GM12878 (cell line): ENCODE measurements at regions not wholly inside any gene's neighbourhood (a gene's known extent, or its start where the extent isn't known, plus 50 kb on each side); places are given as distances from the start of the nearest gene placed in this dataset.

Source experiments
- ATAC-seq: fragments of 200-7000 bp; cut with Tn5 transposase; 3 replicates; pipeline ENCODE4 v1.9.1; 2020; ENCODE audit warnings: mild to moderate bottlenecking, moderate library complexity
- BruUV-seq: library from RNA; stranded (reverse); fragments of 400-500 nt; replicated peaks from 2 replicates; lab custom pipeline; 2021; lab: Mats Ljungman, UMichigan
- CTCF ChIA-PET: fragments of 300-600 bp; sonication (Branson Sonifier 250); formaldehyde crosslinking; extraction: SDS; loops from one replicate; lab custom pipeline; 2021; ENCODE audit warnings: inconsistent platforms; lab: Yijun Ruan, JAX
- POLR2A ChIA-PET: fragments of 350-600 bp; formaldehyde crosslinking; extraction: SDS; loops from one replicate; lab custom pipeline; 2021; ENCODE audit warnings: inconsistent platforms; lab: Charles Lee
- RAD21 ChIA-PET: fragments of 300-600 bp; sonication (Branson Sonifier 250); formaldehyde crosslinking; loops from one replicate; lab custom pipeline; 2023; ENCODE audit warnings: antibody characterized with exemption; ENCODE audit not compliant: unreplicated experiment; lab: Charles Lee
- SMC1A ChIA-PET: fragments of 300-600 bp; sonication (Branson Sonifier 250); formaldehyde crosslinking; loops from one replicate; lab custom pipeline; 2023; ENCODE audit not compliant: unreplicated experiment, uncharacterized antibody; lab: Charles Lee
- DNase-seq: peaks from one replicate; pipeline ENCODE4 v3.0.0-alpha.2; 2011; ENCODE audit warnings: low read depth, low spot score
- FAIRE-seq: peaks from 3 replicates; lab custom pipeline; 2011; peaks lifted over from hg19 to GRCh38; lab: Jason Lieb, UNC
- H2AFZ ChIP-seq: 2 replicates; pipeline ENCODE4 v1.6.0; 2011; ENCODE audit warnings: low read depth, low read length, control low read depth; ENCODE audit not compliant: control insufficient read depth
- H3K27ac ChIP-seq: 2 replicates; pipeline ENCODE4 v1.5.1; 2011; ENCODE audit warnings: control low read depth; ENCODE audit not compliant: control insufficient read depth, insufficient read depth
- H3K27me3 ChIP-seq, 2 experiments: replicated peaks in 1 of 2; 2 replicates each; pipeline versions ENCODE4 v1.6.0 to v1.6.1; 2011; ENCODE audit warnings: low read length in 1 of 2; ENCODE audit not compliant: control insufficient read depth in 2 of 2, insufficient read depth in 2 of 2
- H3K36me3 ChIP-seq, 2 experiments: 2 replicates each; pipeline ENCODE4 v1.5.1; 2011; ENCODE audit warnings: low read length in 1 of 2; ENCODE audit not compliant: control insufficient read depth in 2 of 2, insufficient read depth in 2 of 2
- H3K4me1 ChIP-seq: 2 replicates; pipeline ENCODE4 v1.6.1; 2011; ENCODE audit warnings: mild to moderate bottlenecking, low read length, moderate library complexity, mixed read lengths; ENCODE audit not compliant: control insufficient read depth, insufficient read depth
- H3K4me2 ChIP-seq: 2 replicates; pipeline ENCODE4 v1.6.0; 2011; ENCODE audit warnings: control low read depth; ENCODE audit not compliant: control insufficient read depth, insufficient read depth
- H3K4me3 ChIP-seq: fragments of 200-600 bp; sonication (generic); 2 replicates; pipeline ENCODE4 v1.5.1; 2016
- H3K79me2 ChIP-seq: 2 replicates; pipeline ENCODE4 v1.6.0; 2011; ENCODE audit warnings: low read length; ENCODE audit not compliant: control insufficient read depth, insufficient read depth
- H3K9ac ChIP-seq: 2 replicates; pipeline ENCODE4 v1.8.0; 2011; ENCODE audit warnings: low read length, control low read depth, mixed read lengths; ENCODE audit not compliant: control insufficient read depth, insufficient read depth
- H3K9me3 ChIP-seq: replicated peaks from 3 replicates; pipeline ENCODE4 v1.5.1; 2011; ENCODE audit warnings: mild to moderate bottlenecking, low read length; ENCODE audit not compliant: control insufficient read depth, insufficient read depth
- H4K20me1 ChIP-seq: 2 replicates; pipeline ENCODE4 v1.6.0; 2011; ENCODE audit not compliant: control insufficient read depth, insufficient read depth
- BACH1 ChIP-seq: fragments of 450-650 bp; IDR thresholded peaks from 2 replicates; pipeline ENCODE4 v1.6.1; 2017; ENCODE audit warnings: mild to moderate bottlenecking, borderline replicate concordance
- BRCA1 ChIP-seq: IDR thresholded peaks from 2 replicates; pipeline ENCODE4 v1.6.1; 2011; ENCODE audit warnings: low read depth, low read length, improper control_type of control experiment
- DPF2 ChIP-seq: fragments of 450-650 bp; IDR thresholded peaks from 2 replicates; pipeline ENCODE4 v1.6.1; 2017; ENCODE audit warnings: mild to moderate bottlenecking
- EP300 ChIP-seq, 2 experiments: fragments of 150-350 bp in 1 of 2; IDR thresholded peaks; 2 replicates each; pipeline ENCODE4 v1.6.1; 2011 to 2012; ENCODE audit warnings: low read depth in 2 of 2, low read length in 2 of 2, borderline replicate concordance in 1 of 2, improper control_type of control experiment in 1 of 2, inconsistent platforms in 1 of 2; ENCODE audit not compliant: control insufficient read depth in 1 of 2
- FOXM1 ChIP-seq: IDR thresholded peaks from 2 replicates; pipeline ENCODE4 v1.6.1; 2012; ENCODE audit warnings: low read depth, mild to moderate bottlenecking, inconsistent platforms, low read length, moderate library complexity
- HDAC2 ChIP-seq: fragments of 200-600 bp; sonication (generic); IDR thresholded peaks from 2 replicates; pipeline ENCODE4 v1.6.1; 2017
- IRF4 ChIP-seq: IDR thresholded peaks from 2 replicates; pipeline ENCODE4 v1.6.1; 2011; ENCODE audit warnings: low read depth, low read length
- MEF2B ChIP-seq: fragments of 450-650 bp; IDR thresholded peaks from 2 replicates; pipeline ENCODE4 v1.6.1; 2018; ENCODE audit warnings: mild to moderate bottlenecking, moderate library complexity; ENCODE audit not compliant: partially characterized antibody, poor library complexity, severe bottlenecking
- NFIC ChIP-seq: IDR thresholded peaks from 2 replicates; pipeline ENCODE4 v1.6.1; 2012; ENCODE audit warnings: low read depth, mild to moderate bottlenecking, inconsistent platforms, low read length, moderate library complexity
- NR2C1 ChIP-seq: fragments of 450-650 bp; IDR thresholded peaks from 2 replicates; pipeline ENCODE4 v1.6.1; 2017; ENCODE audit warnings: antibody characterized with exemption, mild to moderate bottlenecking, moderate library complexity
- NR2C2 ChIP-seq: IDR thresholded peaks from 2 replicates; pipeline ENCODE4 v1.6.1; 2011; ENCODE audit warnings: borderline replicate concordance, low read depth; ENCODE audit not compliant: control insufficient read depth, insufficient read length
- SMAD5 ChIP-seq: IDR thresholded peaks from 2 replicates; pipeline ENCODE4 v1.6.1; 2016; ENCODE audit warnings: antibody characterized with exemption, low read depth
- SP1 ChIP-seq: IDR thresholded peaks from one replicate; pipeline ENCODE4 v1.6.1; 2011; ENCODE audit warnings: low read depth, low read length
- SREBF2 ChIP-seq: IDR thresholded peaks from 2 replicates; pipeline ENCODE4 v1.6.1; 2012; ENCODE audit warnings: mild to moderate bottlenecking, low read length
- TBL1XR1 ChIP-seq: IDR thresholded peaks from 2 replicates; pipeline ENCODE4 v1.6.1; 2012; ENCODE audit warnings: low read depth, low read length, improper control_type of control experiment
- TCF3 ChIP-seq: IDR thresholded peaks from 2 replicates; pipeline ENCODE4 v1.6.1; 2012; ENCODE audit warnings: low read depth, mild to moderate bottlenecking, low read length, borderline replicate concordance; ENCODE audit not compliant: insufficient read depth
- USF1 ChIP-seq: IDR thresholded peaks from 2 replicates; pipeline ENCODE4 v1.6.1; 2011; ENCODE audit warnings: borderline replicate concordance, low read depth, mild to moderate bottlenecking, moderate library complexity, mixed read lengths, low read length; ENCODE audit not compliant: insufficient read depth; ENCODE audit errors: extremely low read length
- ZBTB40 ChIP-seq: fragments of 450-650 bp; IDR thresholded peaks from 2 replicates; pipeline ENCODE4 v1.6.1; 2016; ENCODE audit warnings: mild to moderate bottlenecking, moderate library complexity, borderline replicate concordance
- ZSCAN29 ChIP-seq: fragments of 450-650 bp; IDR thresholded peaks from 2 replicates; pipeline ENCODE4 v1.6.1; 2017; ENCODE audit warnings: mild to moderate bottlenecking, moderate library complexity
- WGBS: methylation state at CpG from one replicate; pipeline ENCODE4 v1.1.6; 2016; ENCODE audit warnings: low lambda C conversion rate; ENCODE audit not compliant: insufficient replicate concordance, insufficient coverage; ENCODE audit errors: missing lambda C conversion rate; 5-methylcytosine and 5-hydroxymethylcytosine counted together
- in situ Hi-C: fragments of 300-500 bp; cut with MboI; formaldehyde crosslinking; loops from 9 replicates; pipeline ENCODE4 v1.14.3; 2018; ENCODE audit warnings: mixed read lengths
- intact Hi-C: fragments of 100-400 bp; cut with micrococcal nuclease; formaldehyde crosslinking; loops from one replicate; pipeline ENCODE4 v1.14.2; 2022; ENCODE audit not compliant: unreplicated experiment
- TF ChIP-seq, protein P1 (sequence below): fragments of 450-650 bp; IDR thresholded peaks from 2 replicates; pipeline ENCODE4 v1.6.1; 2016; ENCODE audit warnings: mild to moderate bottlenecking

DNA sequence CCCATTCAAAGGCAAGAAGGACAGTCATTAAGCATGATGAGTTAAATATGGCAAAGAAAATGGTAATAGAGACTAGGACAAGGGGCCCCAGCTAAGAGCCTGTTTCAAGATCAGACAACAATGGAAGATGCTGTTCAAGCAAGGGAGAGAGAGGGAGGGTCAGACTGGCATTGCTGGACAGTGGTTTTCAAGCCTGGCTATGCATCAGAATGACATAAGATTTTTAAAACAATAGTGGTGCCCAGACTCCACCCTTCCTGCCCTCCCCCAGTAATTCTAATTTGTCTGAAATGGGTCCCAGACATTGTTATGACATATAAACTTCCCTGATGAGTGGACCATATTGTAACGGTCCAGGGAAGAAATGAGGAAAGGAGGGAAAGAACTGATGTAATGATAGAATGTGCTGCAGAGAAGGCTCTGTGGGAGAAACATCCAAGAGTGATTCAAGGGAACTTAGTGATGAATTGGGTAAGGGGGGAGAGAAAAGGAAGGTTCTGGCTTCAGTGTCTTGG lies 112.9 kb upstream of the TRIB2 start (continued):
- TF ChIP-seq HDAC2 (no peak), FOXM1 (no peak), NR2C2 (no peak), ZBTB40 (no peak), BRCA1 (no peak), NR2C1 (no peak), MEF2B (no peak)

GRCh38 chr2:12604341-12604740 lies 112.4 kb upstream of the TRIB2 start:
- SMC1A ChIA-PET, result no interaction called here
- no peak for TF ChIP-seq SP1
- no peak for TF ChIP-seq BACH1
- TF ChIP-seq, protein P1, sequence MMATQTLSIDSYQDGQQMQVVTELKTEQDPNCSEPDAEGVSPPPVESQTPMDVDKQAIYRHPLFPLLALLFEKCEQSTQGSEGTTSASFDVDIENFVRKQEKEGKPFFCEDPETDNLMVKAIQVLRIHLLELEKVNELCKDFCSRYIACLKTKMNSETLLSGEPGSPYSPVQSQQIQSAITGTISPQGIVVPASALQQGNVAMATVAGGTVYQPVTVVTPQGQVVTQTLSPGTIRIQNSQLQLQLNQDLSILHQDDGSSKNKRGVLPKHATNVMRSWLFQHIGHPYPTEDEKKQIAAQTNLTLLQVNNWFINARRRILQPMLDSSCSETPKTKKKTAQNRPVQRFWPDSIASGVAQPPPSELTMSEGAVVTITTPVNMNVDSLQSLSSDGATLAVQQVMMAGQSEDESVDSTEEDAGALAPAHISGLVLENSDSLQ, result no peak
- no peak for TF ChIP-seq BRCA1
- no peak for TF ChIP-seq NFIC
- TF ChIP-seq SREBF2, result no peak
- no peak for TF ChIP-seq IRF4
- TF ChIP-seq SMAD5, result no peak
- no peak for TF ChIP-seq TCF3
- no peak for TF ChIP-seq DPF2
- TF ChIP-seq EP300 (IDR thresholded peaks at IDR 0.05; ENCODE audit: borderline replicate concordance in 1 of 2, control insufficient read depth in 1 of 2, low read depth in 2 of 2, low read length in 2 of 2), result no peak
- TF ChIP-seq ZSCAN29, result no peak
- TF ChIP-seq TBL1XR1, result no peak
- no peak for TF ChIP-seq USF1
- ATAC-seq (no peak), DNase-seq (no peak), FAIRE-seq (no peak)
- intact Hi-C loops (no loop called here), in situ Hi-C loops (no loop called here)
- Histone ChIP-seq H3K36me3 (no peaks in the 10 kb centered on the region), H3K27ac (no peak overlapping the region), H3K4me1 (no peaks in the 10 kb centered on the region), H2AFZ (no peak overlapping the region), H3K4me3 (no peak overlapping the region), H3K27me3 (no peaks in the 10 kb centered on the region), H4K20me1 (no peaks in the 10 kb centered on the region), H3K9ac (no peak overlapping the region), H3K4me2 (no peak overlapping the region), H3K9me3 (no peaks in the 10 kb centered on the region), H3K79me2 (no peaks in the 10 kb centered on the region)
- WGBS, result 0% methylated on average over 2 of the region's 2 CpGs
- POLR2A ChIA-PET, result no interaction called here
- CTCF ChIA-PET, result no interaction called here
- BruUV-seq, result no TSS peak
- RAD21 ChIA-PET, result no interaction called here
